Neural crest cell (in vitro differentiated cells): ENCODE measurements at regions not wholly inside any gene's neighbourhood (a gene's known extent, or its start where the extent isn't known, plus 50 kb on each side); places are given as distances from the start of the nearest gene placed in this dataset.

Source experiments
- DNase-seq: peaks from one replicate; pipeline ENCODE4 v3.0.0; 2021; ENCODE audit warnings: low read depth, mixed read lengths, low spot score
- H3K27ac Mint-ChIP-seq: one replicate; pipeline ENCODE4 v1.8.0; 2021; ENCODE audit warnings: mild to moderate bottlenecking, mixed read lengths; ENCODE audit not compliant: unreplicated experiment
- H3K27me3 Mint-ChIP-seq: 2 replicates; pipeline ENCODE4 v1.8.0; 2021; ENCODE audit warnings: low read depth, mild to moderate bottlenecking, mixed read lengths
- H3K36me3 Mint-ChIP-seq: 2 replicates; pipeline ENCODE4 v1.8.0; 2021; ENCODE audit warnings: low read depth, mild to moderate bottlenecking, mixed read lengths
- H3K4me1 Mint-ChIP-seq: 2 replicates; pipeline ENCODE4 v1.8.0; 2021; ENCODE audit warnings: mixed read lengths
- H3K4me3 Mint-ChIP-seq: one replicate; pipeline ENCODE4 v1.8.0; 2021; ENCODE audit warnings: mild to moderate bottlenecking, mixed read lengths
- H3K9me3 Mint-ChIP-seq: 2 replicates; pipeline ENCODE4 v1.8.0; 2021; ENCODE audit warnings: mixed read lengths
- TF ChIP-seq, protein P1 (sequence below): fragments of 200-600 bp; sonication (generic); conservative IDR thresholded peaks from 2 replicates; pipeline ENCODE4 v1.5.0; 2021; ENCODE audit warnings: antibody characterized with exemption, mild to moderate bottlenecking

DNA sequence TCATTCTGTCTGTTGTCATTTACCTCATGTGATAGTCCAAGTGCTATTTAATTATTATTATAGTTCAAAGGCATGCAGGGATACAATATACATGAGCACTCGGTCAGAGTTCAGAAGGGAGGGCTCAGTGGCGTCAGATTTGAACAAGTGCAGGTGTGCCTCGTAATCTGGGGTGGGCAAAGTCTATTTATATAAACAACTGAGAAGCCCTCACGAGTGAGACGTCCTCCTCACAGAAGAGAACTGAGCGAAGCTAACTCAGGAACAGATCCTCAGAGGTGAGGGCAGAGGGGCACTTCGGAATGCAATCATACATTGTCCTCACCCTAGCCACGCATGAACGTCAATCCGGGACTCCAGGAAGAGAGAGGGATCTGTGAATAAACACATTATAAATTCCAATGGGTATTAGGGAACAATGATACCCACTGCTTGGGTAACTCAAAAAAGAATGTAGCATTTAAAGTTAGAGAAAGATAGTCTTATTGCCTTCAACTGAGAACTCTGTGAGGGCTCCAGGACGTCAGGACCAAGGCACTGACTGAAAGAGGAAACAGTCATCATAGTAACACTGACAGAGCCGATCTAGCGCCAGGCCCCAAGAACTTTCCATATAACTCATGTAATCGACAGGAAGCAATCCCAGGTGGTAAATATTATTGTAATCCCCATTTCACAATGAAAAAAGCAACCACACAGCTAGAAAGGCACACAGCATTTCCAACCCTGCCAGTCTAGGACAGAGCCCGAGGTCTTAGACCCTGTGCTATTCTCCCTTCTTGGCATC lies 127.1 kb upstream of the B3GALT2 start:
- no peaks in the 10 kb centered on the region for H3K36me3 Mint-ChIP-seq
- H3K9me3 Mint-ChIP-seq: no peaks in the 10 kb centered on the region
- H3K4me1 Mint-ChIP-seq: no peaks in the 10 kb centered on the region
- DNase-seq: no peak
- H3K4me3 Mint-ChIP-seq: no peak overlapping the region
- H3K27me3 Mint-ChIP-seq: no peaks in the 10 kb centered on the region
- TF ChIP-seq, protein P1, sequence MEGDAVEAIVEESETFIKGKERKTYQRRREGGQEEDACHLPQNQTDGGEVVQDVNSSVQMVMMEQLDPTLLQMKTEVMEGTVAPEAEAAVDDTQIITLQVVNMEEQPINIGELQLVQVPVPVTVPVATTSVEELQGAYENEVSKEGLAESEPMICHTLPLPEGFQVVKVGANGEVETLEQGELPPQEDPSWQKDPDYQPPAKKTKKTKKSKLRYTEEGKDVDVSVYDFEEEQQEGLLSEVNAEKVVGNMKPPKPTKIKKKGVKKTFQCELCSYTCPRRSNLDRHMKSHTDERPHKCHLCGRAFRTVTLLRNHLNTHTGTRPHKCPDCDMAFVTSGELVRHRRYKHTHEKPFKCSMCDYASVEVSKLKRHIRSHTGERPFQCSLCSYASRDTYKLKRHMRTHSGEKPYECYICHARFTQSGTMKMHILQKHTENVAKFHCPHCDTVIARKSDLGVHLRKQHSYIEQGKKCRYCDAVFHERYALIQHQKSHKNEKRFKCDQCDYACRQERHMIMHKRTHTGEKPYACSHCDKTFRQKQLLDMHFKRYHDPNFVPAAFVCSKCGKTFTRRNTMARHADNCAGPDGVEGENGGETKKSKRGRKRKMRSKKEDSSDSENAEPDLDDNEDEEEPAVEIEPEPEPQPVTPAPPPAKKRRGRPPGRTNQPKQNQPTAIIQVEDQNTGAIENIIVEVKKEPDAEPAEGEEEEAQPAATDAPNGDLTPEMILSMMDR: no peak
- no peak overlapping the region for H3K27ac Mint-ChIP-seq

DNA sequence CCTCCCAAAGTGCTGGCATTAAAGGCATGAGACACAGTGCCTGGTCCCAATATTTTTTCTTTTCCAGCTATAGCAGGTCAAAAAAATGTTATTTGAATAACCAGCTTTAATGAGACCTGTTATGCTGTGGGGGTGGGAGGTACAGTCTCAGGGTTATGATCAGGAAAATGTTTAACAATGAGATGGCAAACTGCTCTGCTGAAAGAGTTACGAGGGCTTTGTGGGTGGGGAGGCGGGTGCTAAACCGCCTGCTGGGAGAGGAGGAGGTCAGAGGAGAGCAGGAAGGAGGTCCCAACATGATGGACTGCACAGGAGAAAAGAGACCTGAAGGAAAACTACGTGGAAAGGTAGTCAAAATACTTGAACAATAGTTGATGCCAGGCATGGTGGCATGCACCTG lies 126.0 kb upstream of the B3GALT2 start:
- no peak for DNase-seq
- TF ChIP-seq, protein P1: no peak
- Mint-ChIP-seq H3K27ac (no peak overlapping the region), H3K9me3 (no peaks in the 10 kb centered on the region), H3K27me3 (no peaks in the 10 kb centered on the region), H3K4me1 (no peaks in the 10 kb centered on the region), H3K4me3 (no peak overlapping the region), H3K36me3 (no peaks in the 10 kb centered on the region)

DNA sequence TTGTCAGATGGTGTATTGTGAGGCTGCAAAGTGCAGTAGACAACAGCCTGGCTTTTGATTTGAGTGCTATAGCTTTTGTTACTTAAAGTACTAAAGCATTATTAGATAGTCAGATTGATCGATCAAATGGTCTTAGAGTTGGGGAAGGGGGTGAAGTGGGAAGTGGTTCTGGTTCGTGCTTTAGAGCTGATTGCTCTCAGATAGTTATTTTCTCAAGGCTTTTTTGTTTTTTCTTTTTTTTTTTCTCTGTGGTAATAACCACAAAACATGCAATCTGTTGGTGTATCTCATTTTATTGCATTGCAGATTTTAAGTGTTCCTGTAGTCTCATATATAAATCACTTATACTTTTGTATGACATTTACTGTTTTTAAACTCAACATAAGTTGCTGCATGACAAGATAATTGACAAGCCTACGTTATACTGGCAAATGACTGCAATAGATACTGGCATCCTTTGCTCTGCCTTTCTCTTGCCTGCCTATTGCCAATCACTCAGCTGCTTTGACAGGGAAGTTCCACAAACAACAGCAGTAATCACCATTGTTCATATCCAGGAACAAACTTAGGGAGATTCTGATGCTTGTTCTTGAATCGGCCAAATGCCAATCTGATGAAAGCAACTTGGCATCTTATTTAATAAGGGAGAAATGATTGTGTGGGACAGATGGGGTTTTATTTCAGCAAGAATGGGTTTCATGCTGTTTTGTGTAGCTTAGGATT lies 125.0 kb upstream of the B3GALT2 start:
- DNase-seq: no peak
- Mint-ChIP-seq H3K4me3 (no peak overlapping the region), H3K27ac (no peak overlapping the region), H3K36me3 (no peaks in the 10 kb centered on the region), H3K9me3 (no peaks in the 10 kb centered on the region), H3K4me1 (no peaks in the 10 kb centered on the region), H3K27me3 (no peaks in the 10 kb centered on the region)
- TF ChIP-seq, protein P1: no peak

DNA sequence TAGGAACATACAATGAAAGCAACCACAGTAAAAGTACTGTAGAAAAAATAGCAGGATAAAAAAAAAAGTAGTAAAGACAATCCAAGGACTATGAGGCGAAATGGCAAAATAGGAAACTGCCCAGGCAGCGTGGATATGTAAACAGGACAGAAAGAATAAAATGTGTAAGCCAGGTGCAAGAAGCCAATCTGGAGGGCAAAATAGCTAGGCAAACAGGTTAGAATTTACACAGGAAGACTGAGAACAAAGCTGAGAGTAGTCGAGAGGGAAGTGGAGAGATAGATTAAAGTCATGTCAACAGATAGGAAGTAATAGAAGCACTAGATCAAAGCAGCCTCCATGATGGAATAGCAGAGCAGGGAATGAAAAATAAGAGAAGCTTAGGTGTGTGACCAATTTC lies 124.2 kb upstream of the B3GALT2 start:
- Mint-ChIP-seq H3K27me3 (no peaks in the 10 kb centered on the region), H3K4me1 (no peaks in the 10 kb centered on the region), H3K9me3 (no peaks in the 10 kb centered on the region), H3K4me3 (no peak overlapping the region), H3K36me3 (no peaks in the 10 kb centered on the region), H3K27ac (no peak overlapping the region)
- TF ChIP-seq, protein P1: no peak
- no peak for DNase-seq

DNA sequence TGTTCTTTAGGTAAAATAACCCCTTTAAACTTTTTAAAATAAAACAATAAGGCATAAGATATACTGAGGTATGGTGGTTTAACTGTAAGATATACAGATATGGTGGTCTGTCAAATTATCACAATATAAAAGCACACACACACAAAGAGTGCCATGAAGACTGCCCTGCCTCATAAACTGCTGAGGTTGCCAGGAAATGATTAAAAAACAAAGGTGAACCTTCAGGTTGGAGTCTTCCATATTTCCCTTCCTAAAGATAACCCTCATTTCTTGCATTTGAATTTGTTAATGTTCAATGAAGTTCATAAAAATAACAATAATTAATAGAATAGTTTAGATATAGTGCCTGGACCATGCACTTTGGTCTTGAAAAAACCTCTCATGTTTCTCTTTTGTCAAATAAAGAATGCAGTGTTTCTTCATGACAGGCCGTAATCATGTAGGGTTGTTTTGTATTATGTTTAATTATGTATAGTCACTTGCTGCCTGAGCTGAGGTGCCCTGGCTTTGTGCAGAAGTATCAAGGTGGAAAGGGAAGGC lies 123.6 kb upstream of the B3GALT2 start:
- TF ChIP-seq, protein P1: no peak
- no peak for DNase-seq
- no peaks in the 10 kb centered on the region for H3K27me3 Mint-ChIP-seq
- no peak overlapping the region for H3K27ac Mint-ChIP-seq
- no peak overlapping the region for H3K4me3 Mint-ChIP-seq
- H3K9me3 Mint-ChIP-seq: no peaks in the 10 kb centered on the region
- no peaks in the 10 kb centered on the region for H3K36me3 Mint-ChIP-seq
- H3K4me1 Mint-ChIP-seq: no peaks in the 10 kb centered on the region
